ENCODE measurements at regions not wholly inside any gene's neighbourhood (a gene's known extent, or its start where the extent isn't known, plus 50 kb on each side); places are given as distances from the start of the nearest gene placed in this dataset.

- no peak for FAIRE-seq
- BruUV-seq (replicated peaks): no TSS peak
- ChIA-PET POLR2A (no interaction called here), CTCF (ENCODE audit: low intra/inter-chr PET ratio, low total read pairs) (no interaction called here)
- WGBS (ENCODE audit: low lambda C conversion rate): 1% methylated on average over 4 of the region's 4 CpGs
- Histone ChIP-seq H3K27ac (ENCODE audit: extremely low read length, insufficient read depth, low read length) (no peak overlapping the region), H3K4me1 (ENCODE audit: insufficient read depth, low read length) (no peaks in the 10 kb centered on the region), H3K27me3 (ENCODE audit: control insufficient read depth in 1 of 2, insufficient read depth in 2 of 2, low read length in 2 of 2) (no peaks in the 10 kb centered on the region), H3K4me3 (replicated peaks in 1 of 3; ENCODE audit: insufficient read depth in 1 of 3, low read depth in 2 of 3, low read length in 3 of 3) (no peak overlapping the region), H3K4me2 (ENCODE audit: low read depth, low read length) (no peak overlapping the region), H4K20me1 (ENCODE audit: insufficient read depth, low read length) (no peaks in the 10 kb centered on the region), H2AFZ (ENCODE audit: low read length) (no peak overlapping the region), H3K9me3 (ENCODE audit: low read length) (peaks cover 36% of the 10 kb centered on the region; the same call in 1 of the 2 replicates), H3K36me3 (replicated peaks in 1 of 2; ENCODE audit: control insufficient read depth in 1 of 2, insufficient read depth in 2 of 2, low read length in 2 of 2) (no peaks in the 10 kb centered on the region), H3K79me2 (ENCODE audit: insufficient read depth, low read length) (no peaks in the 10 kb centered on the region), H3K9ac (ENCODE audit: insufficient read depth, low read depth, low read length) (no peak overlapping the region)
- in situ Hi-C loops (cut with HindIII; ENCODE audit: extremely low pct_ligation_motif_present, low pct_unique_long_range_greater_than_20kb): no loop called here
- TF ChIP-seq ZBTB37 (CRISPR knock-in tag; IDR thresholded peaks at IDR 0.05) (no peak), MAFF (IDR thresholded peaks at IDR 0.05; ENCODE audit: low read depth, low read length) (peak; percentile 99), MAFK (conservative IDR thresholded peaks at IDR 0.05 in 1 of 2, IDR thresholded peaks at IDR 0.05 in 1 of 2; ENCODE audit: low read length in 2 of 2) (peak; percentile 98 to 99), ZNF589 (CRISPR knock-in tag; conservative IDR thresholded peaks at IDR 0.05) (no peak), ZNF207 (IDR thresholded peaks at IDR 0.05; ENCODE audit: borderline replicate concordance) (no peak), MTERF4 (CRISPR knock-in tag; IDR thresholded peaks at IDR 0.05) (no peak)
- ATAC-seq: no peak
- no peak for DNase-seq (ENCODE audit: low spot score)
- intact Hi-C loops (cut with micrococcal nuclease; ENCODE audit: unreplicated experiment): no loop called here
Measured at GRCh38 chr2:6342273-6342920, 523.3 kb downstream of the CMPK2 start.

Measured in HepG2 (cell line).